ENCODE measurements at regions not wholly inside any gene's neighbourhood (a gene's known extent, or its start where the extent isn't known, plus 50 kb on each side); places are given as distances from the start of the nearest gene placed in this dataset.

DNA sequence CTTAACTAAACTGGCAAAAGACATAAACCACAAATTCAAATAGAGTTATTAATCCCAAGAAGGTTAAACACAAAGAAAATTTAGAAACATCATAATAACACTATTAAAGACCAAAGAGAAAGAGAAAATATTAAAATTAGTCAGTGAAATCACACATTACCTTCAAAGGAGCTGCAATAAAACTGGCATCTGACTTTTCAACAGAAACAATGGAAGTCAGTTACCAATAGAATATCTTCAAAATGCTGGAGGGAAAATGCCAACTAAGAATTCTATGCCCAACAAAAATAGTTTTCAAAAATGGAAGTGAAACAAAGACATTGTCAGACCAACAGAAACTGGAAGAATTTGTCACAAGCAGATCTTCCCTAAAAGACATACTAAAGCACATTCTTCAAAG is 68.7 kb upstream of the RNF7 start:
- DNase-seq = no peak

DNA sequence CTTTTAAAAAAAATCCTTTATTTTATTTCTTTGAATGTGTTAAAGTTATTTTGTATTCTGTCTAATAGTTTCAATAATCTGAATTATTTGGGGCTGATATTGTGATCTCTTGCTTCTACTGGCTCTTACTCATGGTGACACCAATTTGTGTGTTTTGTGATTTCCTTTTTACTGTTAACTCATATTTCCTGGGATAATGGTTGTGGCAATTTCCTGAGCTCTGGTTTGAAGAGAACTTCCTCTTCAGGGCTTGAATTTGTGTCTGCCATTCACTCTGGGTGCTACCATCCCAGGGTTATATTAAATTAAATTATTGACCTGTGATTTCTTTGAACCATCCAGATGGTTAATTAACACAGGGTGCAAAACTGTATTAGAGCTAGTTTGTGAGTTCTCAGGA is 60.4 kb upstream of the RNF7 start:
- no peak for DNase-seq

DNA sequence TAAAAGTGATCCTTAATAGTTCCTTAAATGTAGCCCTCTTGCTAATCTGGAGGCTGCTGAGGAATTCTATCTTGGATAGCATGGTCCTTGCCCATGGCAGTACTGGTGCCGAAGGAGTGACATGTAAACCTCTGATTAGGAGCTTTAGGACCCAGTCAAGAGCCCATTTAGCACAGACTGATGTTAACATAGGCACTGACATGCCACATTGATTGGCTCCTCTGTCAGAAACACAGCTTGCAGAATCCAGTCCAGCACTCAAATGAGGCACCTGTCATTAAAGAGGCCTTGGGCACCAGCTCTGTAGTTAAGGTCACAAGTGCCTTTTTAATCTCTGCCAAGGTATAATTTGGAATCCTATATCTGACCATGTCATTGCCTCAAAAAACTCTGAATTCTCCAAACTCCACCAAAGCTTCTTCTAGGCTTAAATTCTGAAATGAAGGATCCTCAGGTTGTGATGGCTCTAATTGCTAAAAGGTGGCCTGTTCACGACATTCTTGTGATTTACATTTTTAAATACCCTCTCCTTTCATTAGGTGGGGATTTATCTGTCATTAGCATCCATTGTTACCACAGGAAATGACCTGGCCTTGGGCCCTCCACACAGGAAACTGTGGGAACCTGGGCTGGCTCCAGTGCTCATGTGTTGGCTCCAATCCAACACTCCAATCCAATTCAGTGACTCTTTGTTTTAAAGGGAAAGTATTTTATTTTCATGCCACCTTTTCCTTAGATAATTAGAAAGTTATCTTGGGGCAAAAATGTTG is 57.3 kb upstream of the RNF7 start:
- peak; percentile 46 for DNase-seq

DNA sequence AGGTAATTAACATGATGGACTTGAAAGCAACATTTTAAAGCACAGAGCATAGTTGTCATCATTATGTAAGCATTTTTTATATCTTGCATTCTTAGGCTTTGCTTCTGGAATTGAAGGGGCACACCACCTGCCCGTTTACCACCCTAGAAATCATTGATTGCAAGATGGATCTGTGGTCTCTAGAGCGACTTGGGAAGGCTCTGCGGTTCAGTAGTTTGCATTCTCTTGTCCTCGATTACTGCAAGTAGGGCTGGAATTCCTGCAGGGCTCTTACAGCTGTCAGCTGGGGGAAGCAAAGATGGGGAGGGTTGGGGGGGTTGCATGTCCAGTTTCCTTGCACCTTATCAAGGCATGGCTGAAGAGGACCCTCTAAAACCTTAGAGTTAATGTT is 56.7 kb upstream of the RNF7 start:
- DNase-seq = no peak

DNA sequence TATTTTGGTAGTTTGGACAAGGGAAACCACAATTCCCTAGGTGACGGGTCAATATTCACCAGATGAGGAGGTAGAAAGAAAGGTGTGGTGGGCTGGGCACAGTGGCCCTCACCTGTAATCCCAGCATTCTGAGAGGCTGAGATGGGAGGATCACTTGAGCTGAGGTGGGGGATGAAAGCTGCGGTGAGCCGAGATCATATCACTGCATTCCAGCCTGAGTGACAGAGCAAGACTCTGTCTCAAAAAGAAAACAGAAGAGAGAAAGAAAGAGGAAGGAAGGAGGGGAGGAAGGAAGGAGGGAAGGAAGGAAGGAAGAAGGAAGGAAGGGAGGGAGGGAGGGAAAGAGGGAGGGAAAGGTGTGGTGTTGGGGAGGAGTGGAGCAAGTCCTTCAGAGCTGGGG is 56.1 kb upstream of the RNF7 start:
- no peak for DNase-seq

DNA sequence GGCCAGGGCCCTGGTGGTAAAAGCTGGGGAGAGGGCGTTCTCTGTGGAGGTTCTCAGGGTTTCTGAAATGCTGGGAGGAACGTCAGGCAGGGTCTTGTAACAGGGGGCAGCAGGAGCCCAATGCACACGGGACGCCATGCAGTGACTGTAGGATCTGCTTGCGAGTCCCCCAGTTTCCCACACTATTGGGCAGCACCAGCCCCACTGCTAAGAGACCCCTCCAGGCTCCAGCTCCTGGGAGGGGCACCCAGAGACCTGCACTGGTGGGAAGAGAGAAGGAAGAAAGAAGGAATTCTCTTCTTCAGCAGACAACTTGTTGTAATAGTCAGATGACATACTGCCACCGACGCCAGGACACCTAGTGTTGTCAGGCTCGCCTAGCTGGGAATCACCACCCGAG is 55.2 kb upstream of the RNF7 start:
- DNase-seq = no peak

DNA sequence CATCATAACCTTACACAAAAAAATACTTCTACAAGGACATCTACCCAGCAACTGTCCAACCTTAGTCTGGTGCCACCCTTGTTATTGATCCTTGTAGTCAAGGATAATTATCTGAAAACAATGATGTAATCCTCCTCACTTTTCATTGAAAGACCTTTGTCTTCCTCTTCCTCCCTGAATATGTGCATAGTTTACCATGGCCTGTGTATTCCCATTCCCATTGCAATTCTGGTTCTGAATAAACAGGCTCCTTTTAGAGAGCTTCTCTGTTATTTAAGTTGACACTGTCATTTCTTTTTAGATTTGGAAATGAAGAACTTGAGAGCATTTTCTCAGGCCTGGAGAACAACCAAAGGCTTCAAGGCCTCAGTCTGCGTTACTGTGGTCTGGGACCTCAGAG is 53.3 kb upstream of the RNF7 start:
- no peak for DNase-seq

DNA sequence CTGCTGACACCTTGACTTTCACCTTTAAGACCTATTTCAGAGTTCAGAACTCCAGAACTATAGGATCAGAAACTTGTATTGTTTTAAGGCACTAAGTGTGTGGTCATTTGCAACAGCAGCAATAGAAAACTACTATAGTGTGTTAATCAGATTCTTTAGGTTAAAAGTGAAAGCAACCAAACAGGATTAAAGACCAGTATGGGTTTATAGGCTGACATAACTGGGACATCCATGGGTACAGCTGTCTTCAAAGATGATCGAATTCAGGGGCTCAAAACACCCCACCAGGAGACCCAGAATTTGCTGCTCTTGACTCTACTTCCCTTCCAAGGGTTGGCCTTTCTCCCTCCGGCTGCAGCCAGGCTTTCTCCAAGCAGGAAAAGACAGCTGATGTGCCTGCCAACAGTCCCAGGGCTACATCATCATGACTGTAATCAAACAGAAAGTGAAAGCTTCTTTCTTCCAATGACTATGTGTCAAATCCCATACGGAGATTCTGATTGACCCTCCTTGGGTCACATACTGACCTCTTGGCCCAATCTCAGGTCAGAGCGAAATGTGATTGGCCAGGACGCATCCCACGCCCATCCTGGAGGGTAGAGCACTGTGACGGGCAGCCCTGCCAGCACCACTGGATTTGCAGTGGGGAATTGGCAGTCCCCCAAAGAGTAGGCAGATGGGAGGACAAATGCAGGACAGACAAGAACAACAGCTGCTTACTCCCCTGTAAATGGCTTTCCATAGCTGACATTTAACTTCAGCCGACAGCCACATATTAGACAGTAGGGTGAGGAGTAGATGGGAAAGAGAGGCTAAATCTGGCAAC is 51.4 kb upstream of the RNF7 start:
- peak; percentile 46 for DNase-seq

All from fibroblast of skin of back (primary cell).